Neutrophil (primary cell): ENCODE measurements at regions not wholly inside any gene's neighbourhood (a gene's known extent, or its start where the extent isn't known, plus 50 kb on each side); places are given as distances from the start of the nearest gene placed in this dataset.

ENCODE experiments used
- H3K27ac ChIP-seq: fragments of 200-600 bp; sonication (generic); 2 replicates; pipeline ENCODE4 v1.5.1; 2016; ENCODE audit warnings: mild to moderate bottlenecking, moderate library complexity
- H3K27me3 ChIP-seq: fragments of 200-600 bp; sonication (generic); 2 replicates; pipeline ENCODE4 v1.6.0; 2016; ENCODE audit warnings: mild to moderate bottlenecking
- H3K36me3 ChIP-seq: fragments of 200-600 bp; sonication (generic); 2 replicates; pipeline ENCODE4 v1.5.1; 2017
- H3K4me1 ChIP-seq, 2 experiments: fragments of 200-600 bp in 1 of 2; sonication (generic) in 1 of 2; 1 replicate in 1 of 2; 2 replicates in 1 of 2; pipeline versions ENCODE4 v1.5.1 to v1.6.1; 2013 to 2016; ENCODE audit warnings: low read depth in 1 of 2, low read length in 1 of 2, mild to moderate bottlenecking in 1 of 2, moderate library complexity in 1 of 2; ENCODE audit not compliant: control insufficient read depth in 1 of 2, insufficient read depth in 1 of 2
- H3K4me3 ChIP-seq, 2 experiments: fragments of 200-600 bp in 1 of 2; sonication (generic) in 1 of 2; 1 replicate in 1 of 2; 2 replicates in 1 of 2; pipeline ENCODE4 v1.5.1; 2013 to 2016; ENCODE audit warnings: low read depth in 1 of 2, low read length in 1 of 2, mild to moderate bottlenecking in 1 of 2, moderate library complexity in 1 of 2
- H3K9me3 ChIP-seq: fragments of 200-600 bp; sonication (generic); 2 replicates; pipeline ENCODE4 v1.5.1; 2016
- TF ChIP-seq, protein P1 (sequence below): fragments of 200-600 bp; sonication (generic); IDR thresholded peaks from 2 replicates; pipeline ENCODE4 v1.5.1; 2016; ENCODE audit warnings: antibody characterized with exemption

DNA sequence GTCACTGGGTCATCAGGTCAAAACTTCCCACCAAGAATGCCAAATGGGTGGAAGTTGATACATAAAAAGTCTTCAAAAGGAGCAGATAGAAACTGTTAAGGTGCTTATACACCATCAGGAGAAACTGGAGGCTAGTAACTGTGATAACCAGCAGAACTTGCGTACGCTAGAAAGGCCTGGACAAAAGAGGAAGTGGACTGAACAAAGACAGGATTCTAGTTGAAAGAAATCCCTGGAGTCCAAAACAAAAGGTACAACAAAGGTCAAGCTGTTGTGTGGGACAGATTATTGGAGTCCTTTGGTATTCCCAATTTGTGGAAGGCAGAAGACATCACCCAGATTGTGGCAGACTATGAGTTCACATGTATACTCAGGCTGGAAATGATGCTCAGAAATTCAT lies 215.8 kb upstream of the PBX1 start:
- H3K9me3 ChIP-seq: peaks cover 6% of the 10 kb centered on the region
- H3K4me3 ChIP-seq: no peak overlapping the region
- TF ChIP-seq, protein P1, sequence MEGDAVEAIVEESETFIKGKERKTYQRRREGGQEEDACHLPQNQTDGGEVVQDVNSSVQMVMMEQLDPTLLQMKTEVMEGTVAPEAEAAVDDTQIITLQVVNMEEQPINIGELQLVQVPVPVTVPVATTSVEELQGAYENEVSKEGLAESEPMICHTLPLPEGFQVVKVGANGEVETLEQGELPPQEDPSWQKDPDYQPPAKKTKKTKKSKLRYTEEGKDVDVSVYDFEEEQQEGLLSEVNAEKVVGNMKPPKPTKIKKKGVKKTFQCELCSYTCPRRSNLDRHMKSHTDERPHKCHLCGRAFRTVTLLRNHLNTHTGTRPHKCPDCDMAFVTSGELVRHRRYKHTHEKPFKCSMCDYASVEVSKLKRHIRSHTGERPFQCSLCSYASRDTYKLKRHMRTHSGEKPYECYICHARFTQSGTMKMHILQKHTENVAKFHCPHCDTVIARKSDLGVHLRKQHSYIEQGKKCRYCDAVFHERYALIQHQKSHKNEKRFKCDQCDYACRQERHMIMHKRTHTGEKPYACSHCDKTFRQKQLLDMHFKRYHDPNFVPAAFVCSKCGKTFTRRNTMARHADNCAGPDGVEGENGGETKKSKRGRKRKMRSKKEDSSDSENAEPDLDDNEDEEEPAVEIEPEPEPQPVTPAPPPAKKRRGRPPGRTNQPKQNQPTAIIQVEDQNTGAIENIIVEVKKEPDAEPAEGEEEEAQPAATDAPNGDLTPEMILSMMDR: no peak

DNA sequence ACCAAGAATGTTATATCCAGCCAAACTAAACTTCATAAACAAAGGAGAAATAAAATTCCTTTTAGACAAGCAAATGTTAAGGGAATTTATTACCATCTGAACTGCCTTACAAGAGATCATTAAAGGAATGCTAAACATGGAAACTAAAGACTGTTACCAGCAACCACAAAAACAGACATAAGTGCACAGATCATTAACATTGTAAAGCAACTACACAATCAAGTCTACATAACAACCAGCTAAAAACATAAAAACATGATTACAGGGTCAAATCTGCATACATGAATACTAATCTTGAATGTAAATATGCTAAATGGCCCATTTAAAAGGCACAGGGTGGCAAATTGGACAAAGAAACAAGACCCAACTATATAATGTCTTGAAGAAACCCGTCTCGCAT lies 211.0 kb upstream of the PBX1 start:
- TF ChIP-seq, protein P1: no peak
- Histone ChIP-seq H3K4me1 (no peaks in the 10 kb centered on the region), H3K27ac (no peak overlapping the region), H3K27me3 (no peaks in the 10 kb centered on the region), H3K4me3 (no peak overlapping the region), H3K9me3 (no peaks in the 10 kb centered on the region), H3K36me3 (no peaks in the 10 kb centered on the region)

More for the DNA sequence above, 215.8 kb upstream of the PBX1 start:
- Histone ChIP-seq H3K4me1 (no peaks in the 10 kb centered on the region), H3K27me3 (no peaks in the 10 kb centered on the region), H3K36me3 (no peaks in the 10 kb centered on the region), H3K27ac (no peak overlapping the region)

DNA sequence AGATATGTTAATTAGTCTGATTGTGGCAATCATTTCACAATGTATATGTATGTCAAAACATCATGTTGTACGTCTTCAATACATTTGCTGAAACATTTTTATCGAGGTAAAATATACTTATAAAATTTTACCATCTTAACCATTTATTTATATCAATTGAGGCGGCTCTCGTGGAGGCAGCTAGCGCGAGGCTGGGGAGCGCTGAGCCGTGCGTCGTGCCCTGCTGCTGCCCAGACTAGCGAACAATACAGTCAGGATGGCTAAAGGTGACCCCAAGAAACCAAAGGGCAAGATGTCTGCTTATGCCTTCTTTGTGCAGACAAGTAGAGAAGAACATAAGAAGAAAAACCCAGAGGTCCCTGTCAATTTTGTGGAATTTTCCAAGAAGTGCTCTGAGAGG lies 202.5 kb upstream of the PBX1 start:
- no peak overlapping the region for H3K27ac ChIP-seq
- H3K4me3 ChIP-seq: no peak overlapping the region
- H3K27me3 ChIP-seq: no peaks in the 10 kb centered on the region
- H3K4me1 ChIP-seq: no peaks in the 10 kb centered on the region
- TF ChIP-seq, protein P1: no peak
- H3K36me3 ChIP-seq: no peaks in the 10 kb centered on the region
- no peaks in the 10 kb centered on the region for H3K9me3 ChIP-seq

DNA sequence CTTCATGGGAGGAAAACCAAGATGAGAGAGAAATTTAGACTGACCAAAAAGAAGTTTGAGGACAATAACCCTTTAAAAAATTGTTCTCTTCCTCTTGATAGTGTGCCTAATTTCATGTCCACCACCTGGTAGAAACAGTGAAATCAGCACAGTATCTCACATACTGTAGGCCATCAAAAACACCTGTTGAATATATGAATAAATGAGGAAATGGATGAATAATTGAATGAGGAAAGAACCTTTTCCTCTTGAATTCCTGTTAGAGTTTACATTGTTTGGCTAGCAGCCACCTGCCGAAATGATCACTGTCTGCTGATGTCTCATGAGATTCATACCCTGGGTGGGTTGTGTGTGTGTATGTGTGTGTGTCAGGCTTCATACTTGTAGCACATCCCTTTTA lies 198.7 kb upstream of the PBX1 start:
- H3K36me3 ChIP-seq: no peaks in the 10 kb centered on the region
- no peaks in the 10 kb centered on the region for H3K9me3 ChIP-seq
- H3K27ac ChIP-seq: no peak overlapping the region
- TF ChIP-seq, protein P1: no peak
- no peaks in the 10 kb centered on the region for H3K27me3 ChIP-seq
- H3K4me1 ChIP-seq: no peaks in the 10 kb centered on the region
- H3K4me3 ChIP-seq: no peak overlapping the region

DNA sequence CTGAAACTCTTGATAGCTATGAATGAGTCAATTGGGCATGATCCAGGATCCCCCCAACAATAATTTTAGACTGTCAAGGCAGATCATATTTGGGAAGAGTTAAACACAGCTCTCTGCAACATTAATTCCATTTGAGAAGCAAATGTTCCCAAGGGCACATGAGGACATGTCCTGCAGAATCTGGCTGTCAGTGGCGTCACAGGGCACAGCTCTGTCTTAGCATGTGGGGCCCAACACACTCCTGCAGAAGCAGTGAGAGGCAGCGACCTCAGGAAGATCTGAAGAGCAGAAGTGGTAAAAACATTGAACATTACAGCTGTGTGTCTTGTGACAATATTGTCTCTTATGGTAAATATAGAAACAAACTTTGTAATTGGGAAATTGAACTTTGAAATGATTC lies 197.1 kb upstream of the PBX1 start:
- no peak overlapping the region for H3K27ac ChIP-seq
- H3K4me1 ChIP-seq: no peaks in the 10 kb centered on the region
- H3K36me3 ChIP-seq: no peaks in the 10 kb centered on the region
- H3K9me3 ChIP-seq: peaks cover 3% of the 10 kb centered on the region
- H3K27me3 ChIP-seq: no peaks in the 10 kb centered on the region
- TF ChIP-seq, protein P1: no peak
- no peak overlapping the region for H3K4me3 ChIP-seq

DNA sequence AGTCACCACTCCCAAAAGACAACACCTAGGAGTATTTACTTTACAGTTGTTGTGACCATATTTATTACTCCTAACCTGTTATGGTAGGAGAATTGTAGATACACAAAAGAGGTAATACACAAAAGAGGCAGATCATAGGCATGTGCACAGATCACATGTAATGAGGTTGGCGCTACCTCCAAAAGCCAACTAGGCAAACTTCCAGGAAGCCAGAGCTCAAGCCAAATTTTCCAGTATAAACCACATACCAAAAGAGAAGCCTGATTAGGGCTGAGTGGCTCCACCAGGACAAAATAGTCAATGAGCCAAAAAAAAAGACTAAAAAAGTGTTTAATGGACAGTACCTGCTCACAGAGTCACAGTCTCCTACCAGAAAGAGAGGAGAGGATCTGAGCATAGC lies 195.0 kb upstream of the PBX1 start:
- no peak overlapping the region for H3K4me3 ChIP-seq
- H3K4me1 ChIP-seq: no peaks in the 10 kb centered on the region
- H3K27ac ChIP-seq: no peak overlapping the region
- H3K9me3 ChIP-seq: peaks cover 3% of the 10 kb centered on the region
- no peaks in the 10 kb centered on the region for H3K36me3 ChIP-seq
- H3K27me3 ChIP-seq: no peaks in the 10 kb centered on the region
- TF ChIP-seq, protein P1: no peak
